H54 (cell line): ENCODE measurements at regions not wholly inside any gene's neighbourhood (a gene's known extent, or its start where the extent isn't known, plus 50 kb on each side); places are given as distances from the start of the nearest gene placed in this dataset.

ENCODE experiments used
- DNase-seq: peaks from one replicate; pipeline ENCODE4 v3.0.0; 2011; ENCODE audit warnings: low spot score, mixed read lengths; ENCODE audit not compliant: insufficient read length
- FAIRE-seq: peaks from 3 replicates; lab custom pipeline; 2011; peaks lifted over from hg19 to GRCh38; lab: Jason Lieb, UNC
- POLR2A ChIP-seq: IDR thresholded peaks from 2 replicates; pipeline ENCODE4 v1.6.1; 2011; ENCODE audit warnings: low read depth, mild to moderate bottlenecking, low read length

GRCh38 chr2:217195658-217196446, 336.0 kb upstream of the TNP1 start:
- no peak for FAIRE-seq
- DNase-seq, result no peak
- no peak for TF ChIP-seq POLR2A

DNA sequence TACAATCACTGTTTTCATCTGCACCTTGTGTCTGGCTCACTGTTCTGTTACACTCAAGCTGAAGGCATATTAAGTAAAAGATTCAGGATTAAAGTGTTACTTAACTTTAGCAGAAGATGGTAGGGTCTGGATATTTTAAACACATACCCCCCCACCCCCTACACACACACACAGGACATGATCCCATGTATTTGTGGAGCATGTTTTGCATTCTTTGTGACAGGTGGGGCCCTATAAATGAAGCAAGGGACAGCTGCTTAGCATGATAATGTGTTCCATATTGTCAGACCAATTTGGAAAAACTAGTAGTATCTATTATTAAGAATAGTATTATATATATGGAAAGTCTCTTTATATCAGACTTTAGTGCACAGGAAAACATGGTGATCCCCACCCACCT, 335.2 kb upstream of the TNP1 start:
- no peak for TF ChIP-seq POLR2A
- no peak for FAIRE-seq
- DNase-seq, result no peak

GRCh38 chr2:217193431-217194340, 333.8 kb upstream of the TNP1 start:
- FAIRE-seq, result no peak
- no peak for DNase-seq
- no peak for TF ChIP-seq POLR2A

- DNase-seq, result no peak
- no peak for FAIRE-seq
- TF ChIP-seq POLR2A, result no peak
These were observed 332.5 kb upstream of the TNP1 start for GRCh38 chr2:217192366-217192765.

DNA sequence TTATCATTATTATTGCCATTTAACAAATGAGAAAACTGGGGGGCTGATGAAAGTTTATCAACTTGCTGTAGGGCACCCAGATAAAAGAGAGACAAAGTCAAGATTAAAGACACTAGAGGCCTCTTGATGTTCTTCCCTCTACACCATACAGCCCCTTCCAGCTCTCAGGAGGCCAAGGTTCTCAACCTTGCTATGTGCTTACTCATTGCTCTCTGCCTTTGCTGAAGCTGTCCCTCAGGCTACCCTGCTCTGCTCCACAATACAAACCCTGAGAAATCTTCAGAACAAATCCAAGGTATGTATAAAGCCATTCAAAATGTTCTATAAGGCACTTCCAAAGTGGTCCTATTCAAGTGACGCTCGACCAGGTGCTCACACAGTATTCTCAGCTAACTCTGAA, 329.9 kb upstream of the TNP1 start:
- TF ChIP-seq POLR2A, result no peak
- DNase-seq, result no peak
- no peak for FAIRE-seq

- FAIRE-seq (no peak), DNase-seq (no peak)
- TF ChIP-seq POLR2A, result no peak
These were observed 329.3 kb upstream of the TNP1 start for GRCh38 chr2:217189131-217189530.

- no peak for TF ChIP-seq POLR2A
- FAIRE-seq (no peak), DNase-seq (no peak)
These were observed 326.9 kb upstream of the TNP1 start for GRCh38 chr2:217186668-217187159.

GRCh38 chr2:217186152-217186551, 326.3 kb upstream of the TNP1 start:
- no peak for TF ChIP-seq POLR2A
- DNase-seq (no peak), FAIRE-seq (no peak)

DNA sequence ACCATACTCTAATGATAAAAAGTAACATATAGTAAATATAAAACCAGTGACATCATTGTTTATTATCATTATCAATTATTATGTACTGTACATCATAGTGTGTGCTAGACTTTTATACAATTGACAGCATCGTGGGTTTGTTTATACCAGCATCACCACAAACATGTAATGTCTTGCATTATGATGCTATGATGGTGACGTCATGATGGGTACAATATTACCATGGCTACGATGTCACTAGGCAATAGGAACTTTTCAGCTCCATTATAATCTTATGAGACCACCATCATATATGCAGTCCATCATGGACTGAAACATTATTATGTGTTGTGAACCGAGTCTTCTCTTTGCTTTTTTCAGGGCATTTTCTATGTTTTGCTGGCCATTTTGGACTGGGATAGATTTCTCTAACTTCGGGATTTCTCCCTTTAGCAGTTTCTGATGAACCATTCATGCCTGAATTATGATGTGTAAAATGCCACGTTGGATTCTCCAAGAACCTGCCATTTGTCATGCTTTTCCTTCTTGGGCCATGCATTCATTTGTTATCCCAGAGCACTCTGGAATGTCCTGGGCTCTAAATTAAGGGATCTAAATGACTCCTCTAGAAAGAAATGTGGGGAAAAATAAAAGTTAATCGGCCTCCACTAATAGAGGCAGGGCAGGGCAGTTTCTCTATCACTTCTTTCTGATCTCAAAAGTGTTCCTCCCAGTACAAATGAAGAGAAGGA, 325.6 kb upstream of the TNP1 start:
- DNase-seq (no peak), FAIRE-seq (no peak)
- TF ChIP-seq POLR2A, result no peak

GRCh38 chr2:217184242-217184641, 324.4 kb upstream of the TNP1 start:
- no peak for TF ChIP-seq POLR2A
- FAIRE-seq, result no peak
- DNase-seq, result no peak

DNA sequence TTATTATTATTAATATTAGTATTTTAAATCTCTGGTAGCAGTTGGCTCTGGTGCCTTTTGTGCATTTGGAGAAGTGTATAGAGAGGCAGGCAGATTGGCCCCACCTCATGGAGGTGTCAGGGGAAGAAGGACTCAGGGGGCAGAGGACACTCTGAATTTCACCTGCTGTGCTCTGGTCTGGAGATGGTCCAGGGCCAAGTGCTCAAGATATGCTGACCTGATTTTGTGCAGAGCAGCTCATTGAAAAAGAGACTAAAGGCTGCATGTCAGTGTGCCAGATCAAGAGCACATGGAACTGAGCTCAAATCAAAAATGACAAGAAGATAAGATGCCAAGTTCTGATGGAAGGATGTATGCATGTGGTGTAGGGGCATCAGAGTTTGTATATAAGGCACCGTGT, 323.6 kb upstream of the TNP1 start:
- no peak for FAIRE-seq
- TF ChIP-seq POLR2A, result no peak
- DNase-seq, result no peak

GRCh38 chr2:217182926-217183325, 323.1 kb upstream of the TNP1 start:
- DNase-seq, result no peak
- no peak for FAIRE-seq
- TF ChIP-seq POLR2A, result no peak

DNA sequence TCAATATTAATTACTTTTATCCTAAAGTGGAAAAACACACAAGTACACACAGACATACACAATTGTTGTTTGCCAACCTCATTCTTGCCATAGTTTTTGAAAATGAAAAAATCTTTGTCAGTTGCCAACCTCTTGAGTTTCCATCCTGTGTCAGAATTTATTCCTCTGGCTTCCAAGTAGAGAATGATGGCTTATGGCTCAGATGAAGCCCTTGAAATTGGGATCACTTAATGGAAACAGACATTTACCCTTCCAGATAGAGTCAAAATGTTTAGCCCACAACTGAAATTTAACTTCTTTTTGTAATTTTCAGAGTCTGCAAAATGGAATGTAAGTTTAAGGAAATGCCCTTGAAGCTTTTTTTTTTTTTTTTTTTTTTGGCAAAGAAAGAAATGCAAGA, 321.6 kb upstream of the TNP1 start:
- DNase-seq (no peak), FAIRE-seq (no peak)
- no peak for TF ChIP-seq POLR2A

- no peak for TF ChIP-seq POLR2A
- DNase-seq, result no peak
- no peak for FAIRE-seq
These were observed 320.0 kb upstream of the TNP1 start for GRCh38 chr2:217179854-217180253.
